ENCODE measurements at regions not wholly inside any gene's neighbourhood (a gene's known extent, or its start where the extent isn't known, plus 50 kb on each side); places are given as distances from the start of the nearest gene placed in this dataset.

- TF ChIP-seq CTCF (IDR thresholded peaks at IDR 0.05 in 4 of 5, conservative IDR thresholded peaks at IDR 0.05 in 1 of 5) (no peak), POLR2A (IDR thresholded peaks at IDR 0.05) (no peak)
Observed at GRCh38 chr16:85282842-85283241, 170.6 kb upstream of the CIBAR2 start.
